PFSK-1 (cell line): ENCODE measurements at regions not wholly inside any gene's neighbourhood (a gene's known extent, or its start where the extent isn't known, plus 50 kb on each side); places are given as distances from the start of the nearest gene placed in this dataset.

Source experiments
- FOXP2 ChIP-seq: optimal IDR thresholded peaks from 2 replicates; pipeline ENCODE3; 2011; ENCODE audit warnings: borderline replicate concordance, control low read depth, inconsistent platforms; ENCODE audit not compliant: insufficient read depth; ENCODE audit errors: extremely low read length, extremely low read depth
- POLR2AphosphoS5 ChIP-seq: IDR thresholded peaks from 2 replicates; pipeline ENCODE4 v1.6.1; 2012; ENCODE audit warnings: low read depth, mild to moderate bottlenecking, control low read depth, low read length, moderate library complexity
- REST ChIP-seq, 2 experiments: IDR thresholded peaks; 2 replicates each; pipeline versions ENCODE4 v1.6.1 to v1.8.0; 2011 to 2012; ENCODE audit warnings: low read depth in 2 of 2, low read length in 2 of 2, control low read depth in 1 of 2, inconsistent platforms in 1 of 2, mild to moderate bottlenecking in 1 of 2, moderate library complexity in 1 of 2; ENCODE audit not compliant: insufficient read depth in 1 of 2
- SIN3A ChIP-seq: IDR thresholded peaks from 2 replicates; pipeline ENCODE4 v1.6.1; 2012; ENCODE audit warnings: mild to moderate bottlenecking, low read length, moderate library complexity, borderline replicate concordance; ENCODE audit not compliant: insufficient read depth
- TAF1 ChIP-seq: IDR thresholded peaks from 2 replicates; pipeline ENCODE4 v1.6.1; 2012; ENCODE audit warnings: low read length, control low read depth, borderline replicate concordance; ENCODE audit not compliant: insufficient read depth

GRCh38 chr12:115337693-115338543 lies 653.9 kb upstream of the TBX3 start:
- no peak for TF ChIP-seq REST (IDR thresholded peaks at IDR 0.05; ENCODE audit: insufficient read depth in 1 of 2, low read depth in 2 of 2, low read length in 2 of 2)
- no peak for TF ChIP-seq POLR2AphosphoS5
- TF ChIP-seq FOXP2, result no peak
- no peak for TF ChIP-seq SIN3A
- no peak for TF ChIP-seq TAF1

GRCh38 chr12:115336506-115336905 lies 652.5 kb upstream of the TBX3 start:
- no peak for TF ChIP-seq FOXP2
- TF ChIP-seq REST (IDR thresholded peaks at IDR 0.05; ENCODE audit: insufficient read depth in 1 of 2, low read depth in 2 of 2, low read length in 2 of 2), result no peak
- no peak for TF ChIP-seq POLR2AphosphoS5
- no peak for TF ChIP-seq SIN3A
- TF ChIP-seq TAF1, result no peak

DNA sequence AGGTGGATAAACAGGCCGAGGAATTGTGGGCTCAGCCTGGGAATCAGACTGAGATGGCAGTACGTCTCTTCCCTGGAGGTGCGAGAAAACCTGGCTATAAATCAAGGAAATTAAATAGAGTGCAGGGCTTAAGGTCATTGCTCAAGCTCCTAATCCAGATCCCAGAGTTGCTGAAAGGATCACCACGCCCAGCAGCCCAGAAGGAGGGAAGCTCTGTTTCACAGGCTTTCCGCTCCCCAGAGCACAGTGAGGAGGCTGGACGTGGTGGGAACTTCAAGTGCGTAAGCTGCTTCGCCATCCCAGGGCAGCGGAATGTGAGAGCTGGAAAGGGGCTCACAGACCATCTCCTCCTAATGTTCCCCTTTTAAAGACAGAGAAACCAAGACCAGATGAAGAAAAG lies 651.6 kb upstream of the TBX3 start:
- TF ChIP-seq SIN3A (no peak), FOXP2 (no peak)

DNA sequence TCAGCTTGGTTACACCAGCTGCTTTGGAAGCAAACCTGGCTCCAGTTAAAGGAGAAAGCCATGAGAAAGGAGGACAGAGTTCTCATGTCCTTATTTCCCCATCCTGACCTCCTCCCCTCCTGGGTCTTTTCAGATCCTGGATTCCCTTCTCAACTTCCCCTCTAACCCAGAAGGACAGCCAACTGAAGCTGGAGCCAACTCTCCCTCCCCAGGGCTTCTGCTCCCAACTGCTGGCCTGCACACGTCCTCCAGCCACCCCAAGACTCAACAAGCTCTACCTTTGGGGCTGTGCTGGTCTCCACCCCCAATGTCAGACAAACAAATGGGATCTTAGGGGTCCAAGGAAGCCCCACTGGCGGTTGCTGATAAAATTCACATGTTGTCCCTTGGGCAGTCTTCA lies 651.1 kb upstream of the TBX3 start:
- TF ChIP-seq REST (IDR thresholded peaks at IDR 0.05; ENCODE audit: insufficient read depth in 1 of 2, low read depth in 2 of 2, low read length in 2 of 2) (no peak), TAF1 (no peak), SIN3A (no peak), POLR2AphosphoS5 (no peak), FOXP2 (no peak)

DNA sequence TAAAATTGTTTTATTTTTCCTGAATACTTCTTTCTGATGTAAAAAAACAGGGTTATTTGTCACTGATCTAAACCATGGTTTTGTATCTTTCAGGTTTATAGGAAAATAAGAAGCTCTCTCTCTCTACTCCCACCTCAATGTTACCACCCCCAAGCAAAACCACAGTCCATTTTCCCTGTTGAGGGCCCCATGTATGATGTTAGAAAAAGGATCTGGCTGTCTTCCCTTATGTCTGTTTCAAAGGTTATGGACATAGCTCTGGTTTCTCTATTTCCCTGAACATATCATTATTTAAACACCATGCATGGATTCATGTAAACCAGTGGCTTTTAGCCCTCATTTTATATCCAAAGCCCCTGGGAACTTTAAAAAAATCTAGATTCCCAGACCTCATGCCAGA lies 649.0 kb upstream of the TBX3 start:
- TF ChIP-seq SIN3A (no peak), FOXP2 (no peak), REST (IDR thresholded peaks at IDR 0.05; ENCODE audit: insufficient read depth in 1 of 2, low read depth in 2 of 2, low read length in 2 of 2) (no peak), TAF1 (no peak), POLR2AphosphoS5 (no peak)
